ENCODE measurements at regions not wholly inside any gene's neighbourhood (a gene's known extent, or its start where the extent isn't known, plus 50 kb on each side); places are given as distances from the start of the nearest gene placed in this dataset.

DNA sequence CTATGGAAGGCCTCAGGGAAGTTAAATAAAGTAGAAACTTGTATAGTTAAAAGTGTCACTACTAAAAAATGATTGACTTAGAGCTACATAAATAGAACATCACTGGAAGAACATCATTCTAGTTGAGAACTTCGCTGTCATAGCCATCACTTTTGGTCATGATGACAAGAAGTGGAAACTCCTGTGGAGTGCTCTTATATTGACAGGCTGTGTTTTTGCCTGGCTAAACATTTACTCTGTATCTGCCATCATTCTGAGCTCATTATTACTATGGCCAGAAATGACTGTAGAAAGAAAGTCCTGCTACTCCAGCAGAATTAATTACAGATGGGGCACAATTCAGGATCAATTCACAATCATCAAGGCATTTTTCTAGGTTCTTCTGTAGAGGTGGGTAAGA, 165.1 kb upstream of the GOLIM4 start:
- TF ChIP-seq EP300 (IDR thresholded peaks at IDR 0.05; ENCODE audit: borderline replicate concordance) (no peak), TAF1 (IDR thresholded peaks at IDR 0.05; ENCODE audit: low read depth) (no peak), RAD21 (IDR thresholded peaks at IDR 0.05; ENCODE audit: low read depth) (no peak), TEAD4 (IDR thresholded peaks at IDR 0.05) (no peak)
- TF ChIP-seq, protein P1, sequence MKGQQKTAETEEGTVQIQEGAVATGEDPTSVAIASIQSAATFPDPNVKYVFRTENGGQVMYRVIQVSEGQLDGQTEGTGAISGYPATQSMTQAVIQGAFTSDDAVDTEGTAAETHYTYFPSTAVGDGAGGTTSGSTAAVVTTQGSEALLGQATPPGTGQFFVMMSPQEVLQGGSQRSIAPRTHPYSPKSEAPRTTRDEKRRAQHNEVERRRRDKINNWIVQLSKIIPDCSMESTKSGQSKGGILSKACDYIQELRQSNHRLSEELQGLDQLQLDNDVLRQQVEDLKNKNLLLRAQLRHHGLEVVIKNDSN (IDR thresholded peaks at IDR 0.05): no peak
- TF ChIP-seq, protein P2, sequence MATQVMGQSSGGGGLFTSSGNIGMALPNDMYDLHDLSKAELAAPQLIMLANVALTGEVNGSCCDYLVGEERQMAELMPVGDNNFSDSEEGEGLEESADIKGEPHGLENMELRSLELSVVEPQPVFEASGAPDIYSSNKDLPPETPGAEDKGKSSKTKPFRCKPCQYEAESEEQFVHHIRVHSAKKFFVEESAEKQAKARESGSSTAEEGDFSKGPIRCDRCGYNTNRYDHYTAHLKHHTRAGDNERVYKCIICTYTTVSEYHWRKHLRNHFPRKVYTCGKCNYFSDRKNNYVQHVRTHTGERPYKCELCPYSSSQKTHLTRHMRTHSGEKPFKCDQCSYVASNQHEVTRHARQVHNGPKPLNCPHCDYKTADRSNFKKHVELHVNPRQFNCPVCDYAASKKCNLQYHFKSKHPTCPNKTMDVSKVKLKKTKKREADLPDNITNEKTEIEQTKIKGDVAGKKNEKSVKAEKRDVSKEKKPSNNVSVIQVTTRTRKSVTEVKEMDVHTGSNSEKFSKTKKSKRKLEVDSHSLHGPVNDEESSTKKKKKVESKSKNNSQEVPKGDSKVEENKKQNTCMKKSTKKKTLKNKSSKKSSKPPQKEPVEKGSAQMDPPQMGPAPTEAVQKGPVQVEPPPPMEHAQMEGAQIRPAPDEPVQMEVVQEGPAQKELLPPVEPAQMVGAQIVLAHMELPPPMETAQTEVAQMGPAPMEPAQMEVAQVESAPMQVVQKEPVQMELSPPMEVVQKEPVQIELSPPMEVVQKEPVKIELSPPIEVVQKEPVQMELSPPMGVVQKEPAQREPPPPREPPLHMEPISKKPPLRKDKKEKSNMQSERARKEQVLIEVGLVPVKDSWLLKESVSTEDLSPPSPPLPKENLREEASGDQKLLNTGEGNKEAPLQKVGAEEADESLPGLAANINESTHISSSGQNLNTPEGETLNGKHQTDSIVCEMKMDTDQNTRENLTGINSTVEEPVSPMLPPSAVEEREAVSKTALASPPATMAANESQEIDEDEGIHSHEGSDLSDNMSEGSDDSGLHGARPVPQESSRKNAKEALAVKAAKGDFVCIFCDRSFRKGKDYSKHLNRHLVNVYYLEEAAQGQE (IDR thresholded peaks at IDR 0.05; ENCODE audit: low read depth): no peak

DNA sequence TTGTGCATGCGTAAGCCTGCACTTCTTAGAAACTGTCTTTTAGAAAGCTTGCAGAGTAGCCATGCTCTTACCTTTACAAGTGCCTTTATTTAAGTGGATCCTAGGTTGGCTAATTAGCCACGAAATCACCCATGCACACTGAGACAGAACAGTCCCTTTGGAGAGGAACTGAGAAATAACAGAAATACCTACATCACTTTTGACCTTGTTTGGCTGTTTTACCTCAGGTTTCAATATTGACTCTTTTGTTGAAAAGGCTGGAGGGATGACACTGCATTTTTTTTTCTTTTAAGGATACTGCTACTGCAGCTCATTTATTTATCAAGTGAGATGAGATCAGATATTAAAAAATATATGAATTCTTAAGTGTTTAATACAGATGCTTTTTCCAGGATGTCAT, 155.6 kb upstream of the GOLIM4 start:
- TF ChIP-seq TAF1 (IDR thresholded peaks at IDR 0.05; ENCODE audit: low read depth) (no peak), CEBPB (IDR thresholded peaks at IDR 0.05) (no peak), FOXM1 (IDR thresholded peaks at IDR 0.05; ENCODE audit: borderline replicate concordance, low read depth) (no peak), TEAD4 (IDR thresholded peaks at IDR 0.05) (no peak), EP300 (IDR thresholded peaks at IDR 0.05; ENCODE audit: borderline replicate concordance) (no peak), RAD21 (IDR thresholded peaks at IDR 0.05; ENCODE audit: low read depth) (no peak), EGR1 (IDR thresholded peaks at IDR 0.05) (no peak), CREB1 (IDR thresholded peaks at IDR 0.05; ENCODE audit: low read depth) (no peak), TCF12 (IDR thresholded peaks at IDR 0.05; ENCODE audit: low read depth) (no peak), YY1 (IDR thresholded peaks at IDR 0.05; ENCODE audit: low read depth) (no peak), ZBTB7A (IDR thresholded peaks at IDR 0.05; ENCODE audit: low read depth) (no peak), NFIC (IDR thresholded peaks at IDR 0.05) (no peak)
- TF ChIP-seq, protein P1 (IDR thresholded peaks at IDR 0.05): no peak
- TF ChIP-seq, protein P3, sequence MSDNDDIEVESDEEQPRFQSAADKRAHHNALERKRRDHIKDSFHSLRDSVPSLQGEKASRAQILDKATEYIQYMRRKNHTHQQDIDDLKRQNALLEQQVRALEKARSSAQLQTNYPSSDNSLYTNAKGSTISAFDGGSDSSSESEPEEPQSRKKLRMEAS (IDR thresholded peaks at IDR 0.05): no peak
- TF ChIP-seq, protein P2 (IDR thresholded peaks at IDR 0.05; ENCODE audit: low read depth): no peak

DNA sequence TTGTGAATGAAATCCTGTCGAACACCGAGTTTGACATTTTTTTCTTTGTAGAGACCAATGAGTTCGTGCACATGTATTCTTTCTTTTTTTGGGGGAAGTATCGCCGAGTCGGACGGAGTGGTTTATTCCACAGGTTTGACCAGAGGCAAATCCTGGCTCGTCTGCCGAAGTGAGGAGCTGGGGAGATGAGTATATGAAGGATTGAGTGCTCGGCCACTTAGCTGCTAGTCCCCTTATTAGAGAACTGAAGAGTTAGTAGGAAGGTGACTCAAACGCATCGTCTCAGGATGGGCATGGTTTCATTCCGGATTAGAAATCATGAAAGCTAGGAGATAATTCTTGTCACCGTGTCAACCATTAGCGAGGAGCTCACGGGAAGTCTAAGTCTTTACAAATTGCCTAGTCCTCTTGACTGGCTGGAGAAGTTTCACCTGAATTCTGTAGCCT, 154.7 kb upstream of the GOLIM4 start:
- TF ChIP-seq TAF1 (IDR thresholded peaks at IDR 0.05; ENCODE audit: low read depth) (no peak), FOXM1 (IDR thresholded peaks at IDR 0.05; ENCODE audit: borderline replicate concordance, low read depth) (no peak), TCF12 (IDR thresholded peaks at IDR 0.05; ENCODE audit: low read depth) (no peak), RAD21 (IDR thresholded peaks at IDR 0.05; ENCODE audit: low read depth) (no peak), EP300 (IDR thresholded peaks at IDR 0.05; ENCODE audit: borderline replicate concordance) (no peak), ZBTB7A (IDR thresholded peaks at IDR 0.05; ENCODE audit: low read depth) (no peak), YY1 (IDR thresholded peaks at IDR 0.05; ENCODE audit: low read depth) (no peak), EGR1 (IDR thresholded peaks at IDR 0.05) (no peak)
- TF ChIP-seq, protein P3 (IDR thresholded peaks at IDR 0.05): no peak
- TF ChIP-seq, protein P2 (IDR thresholded peaks at IDR 0.05; ENCODE audit: low read depth): no peak
- TF ChIP-seq, protein P1 (IDR thresholded peaks at IDR 0.05): no peak

DNA sequence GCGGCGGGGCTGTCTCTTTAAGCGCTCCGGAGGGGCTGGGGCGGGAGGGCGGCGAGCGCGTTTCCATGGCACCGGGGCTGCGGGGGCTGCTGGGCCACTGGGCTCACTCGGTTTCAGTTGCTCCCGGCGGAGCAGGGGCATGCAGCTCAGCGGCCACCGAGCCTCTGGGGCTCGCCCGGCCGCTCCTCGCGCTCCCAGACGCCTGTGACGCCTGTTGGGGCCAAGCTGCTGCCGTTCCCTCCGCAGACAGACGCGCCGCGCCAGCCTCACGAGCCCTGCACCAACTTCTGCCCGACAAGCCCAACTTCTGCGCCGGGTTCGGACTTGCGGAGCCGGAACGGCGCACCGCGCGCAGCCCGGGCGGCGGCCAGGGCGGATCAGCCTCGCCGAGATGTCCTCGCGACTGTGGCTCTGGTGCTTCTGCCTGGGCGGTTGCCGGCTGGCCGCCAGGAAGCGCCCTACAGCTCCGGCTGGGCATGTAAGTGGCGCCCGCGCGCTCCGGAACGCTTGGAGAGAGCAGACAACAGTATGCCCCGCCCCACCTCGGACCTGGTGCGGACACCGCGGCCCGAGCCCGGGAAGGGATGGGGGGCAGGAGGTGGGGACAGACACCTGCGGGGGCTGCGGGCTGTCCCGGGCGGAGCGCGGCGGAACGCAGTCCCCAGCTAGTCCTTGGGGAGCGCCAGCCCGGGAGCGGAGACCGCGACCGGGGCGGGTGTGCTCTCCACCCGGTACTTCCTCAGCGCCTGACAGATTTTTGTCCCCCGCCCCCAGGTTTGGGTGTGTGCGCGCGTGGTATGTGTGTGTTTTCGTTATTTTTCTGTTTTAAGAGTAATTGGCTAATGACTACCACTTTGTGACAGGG, 154.1 kb upstream of the GOLIM4 start:
- TF ChIP-seq EP300 (IDR thresholded peaks at IDR 0.05; ENCODE audit: borderline replicate concordance) (no peak), TEAD4 (IDR thresholded peaks at IDR 0.05) (no peak), YY1 (IDR thresholded peaks at IDR 0.05; ENCODE audit: low read depth) (no peak), NFIC (IDR thresholded peaks at IDR 0.05) (peak; percentile 43; the same call in 1 of the 2 replicates), CREB1 (IDR thresholded peaks at IDR 0.05; ENCODE audit: low read depth) (no peak), RAD21 (IDR thresholded peaks at IDR 0.05; ENCODE audit: low read depth) (peak; percentile 35; the same call in 1 of the 2 replicates), EGR1 (IDR thresholded peaks at IDR 0.05) (0 out of 2 replicates have a peak, but pooled peaks have one; percentile 13), TAF1 (IDR thresholded peaks at IDR 0.05; ENCODE audit: low read depth) (no peak; the same call in none of the 2 replicates), TCF12 (IDR thresholded peaks at IDR 0.05; ENCODE audit: low read depth) (no peak), CEBPB (IDR thresholded peaks at IDR 0.05) (no peak), FOXM1 (IDR thresholded peaks at IDR 0.05; ENCODE audit: borderline replicate concordance, low read depth) (no peak), ZBTB7A (IDR thresholded peaks at IDR 0.05; ENCODE audit: low read depth) (peak; percentile 24; the same call in 1 of the 2 replicates)
- TF ChIP-seq, protein P1 (IDR thresholded peaks at IDR 0.05): no peak
- TF ChIP-seq, protein P2 (IDR thresholded peaks at IDR 0.05; ENCODE audit: low read depth): no peak
- TF ChIP-seq, protein P3 (IDR thresholded peaks at IDR 0.05): peak; percentile 71
